OCI-LY3 (cell line): ENCODE measurements at regions not wholly inside any gene's neighbourhood (a gene's known extent, or its start where the extent isn't known, plus 50 kb on each side); places are given as distances from the start of the nearest gene placed in this dataset.

Experiments
- H2AFZ ChIP-seq: fragments of 200-600, 300-600 bp; shearing (Covaris generic); 2 replicates; pipeline ENCODE4 v1.6.0; 2014; ENCODE audit warnings: antibody characterized with exemption, low read depth, low read length
- H3K27ac ChIP-seq: fragments of 200-600, 300-600 bp; sonication (generic); 2 replicates; pipeline ENCODE4 v1.5.1; 2014; ENCODE audit warnings: mild to moderate bottlenecking, low read length, moderate library complexity, mixed read lengths
- H3K27me3 ChIP-seq: fragments of 200-600, 300-600 bp; sonication (generic); 2 replicates; pipeline ENCODE4 v1.6.1; 2014; ENCODE audit warnings: low read depth, low read length, mixed read lengths
- H3K36me3 ChIP-seq: fragments of 200-600, 300-600 bp; sonication (generic); replicated peaks from 2 replicates; pipeline ENCODE3; 2014; ENCODE audit warnings: low read depth, low read length, mixed read lengths
- H3K4me1 ChIP-seq: fragments of 300-600, 200-600 bp; sonication (generic); 2 replicates; pipeline ENCODE4 v1.6.1; 2014; ENCODE audit warnings: low read length, mixed read lengths
- H3K4me2 ChIP-seq: fragments of 200-600, 300-600 bp; sonication (generic); 2 replicates; pipeline ENCODE4 v1.6.1; 2014; ENCODE audit warnings: low read length, mixed read lengths
- H3K4me3 ChIP-seq: fragments of 300-600, 200-600 bp; sonication (generic); 2 replicates; pipeline ENCODE4 v1.5.1; 2014; ENCODE audit warnings: antibody characterized with exemption, mild to moderate bottlenecking, low read length, moderate library complexity
- H3K79me2 ChIP-seq: fragments of 300-600, 200-600 bp; shearing (Covaris generic); 2 replicates; pipeline ENCODE4 v1.6.1; 2014; ENCODE audit warnings: mild to moderate bottlenecking, low read length, mixed read lengths
- H3K9ac ChIP-seq: fragments of 300-600, 200-600 bp; shearing (Covaris generic); 2 replicates; pipeline ENCODE4 v1.6.0; 2014; ENCODE audit warnings: mild to moderate bottlenecking, low read length, moderate library complexity
- H3K9me3 ChIP-seq: fragments of 200-600, 300-600 bp; shearing (Covaris generic); 2 replicates; pipeline ENCODE4 v1.6.1; 2014; ENCODE audit warnings: low read length, mixed read lengths; ENCODE audit not compliant: insufficient read depth
- H4K20me1 ChIP-seq: fragments of 200-600, 300-600 bp; sonication (generic); 2 replicates; pipeline ENCODE4 v1.6.1; 2016; ENCODE audit warnings: low read length, mixed read lengths; ENCODE audit not compliant: insufficient read depth
- CTCF ChIP-seq: fragments of 200-600, 300-600 bp; sonication (generic); IDR thresholded peaks from 2 replicates; pipeline ENCODE4 v1.5.1; 2014; ENCODE audit warnings: antibody characterized with exemption, low read length, low read depth
- EZH2phosphoT487 ChIP-seq: fragments of 200-600 bp; shearing (Covaris generic); IDR thresholded peaks from 2 replicates; pipeline ENCODE4 v1.6.1; 2018; ENCODE audit warnings: antibody characterized with exemption, mixed run types, low read depth

DNA sequence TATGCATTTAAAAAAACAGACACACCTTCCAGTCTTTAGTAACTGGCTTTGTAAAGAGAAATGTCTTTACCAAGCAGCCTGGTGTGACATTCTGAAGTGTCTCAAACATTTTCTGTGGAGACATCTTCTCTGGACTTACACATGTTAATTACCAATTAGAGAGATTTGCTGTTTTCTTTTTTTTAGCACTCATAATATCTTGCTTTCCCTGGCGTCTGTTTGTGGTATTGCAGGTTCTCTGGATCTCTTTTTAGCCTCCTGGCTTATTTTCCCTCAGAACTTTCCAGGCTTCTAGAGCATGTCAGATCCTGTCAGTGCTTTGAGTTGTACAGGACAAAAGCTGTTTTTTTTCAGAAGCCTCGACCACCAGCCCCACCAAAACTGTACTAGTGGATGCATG lies 92.5 kb downstream of the MSX2 start:
- Histone ChIP-seq H3K4me3 (no peak overlapping the region), H4K20me1 (no peaks in the 10 kb centered on the region), H3K9ac (no peak overlapping the region), H3K4me1 (no peaks in the 10 kb centered on the region), H3K9me3 (no peaks in the 10 kb centered on the region), H3K4me2 (no peak overlapping the region), H2AFZ (no peak overlapping the region), H3K36me3 (no peaks in the 10 kb centered on the region), H3K27me3 (no peaks in the 10 kb centered on the region), H3K79me2 (no peaks in the 10 kb centered on the region), H3K27ac (no peak overlapping the region)
- TF ChIP-seq CTCF = no peak
- no peak for TF ChIP-seq EZH2phosphoT487

DNA sequence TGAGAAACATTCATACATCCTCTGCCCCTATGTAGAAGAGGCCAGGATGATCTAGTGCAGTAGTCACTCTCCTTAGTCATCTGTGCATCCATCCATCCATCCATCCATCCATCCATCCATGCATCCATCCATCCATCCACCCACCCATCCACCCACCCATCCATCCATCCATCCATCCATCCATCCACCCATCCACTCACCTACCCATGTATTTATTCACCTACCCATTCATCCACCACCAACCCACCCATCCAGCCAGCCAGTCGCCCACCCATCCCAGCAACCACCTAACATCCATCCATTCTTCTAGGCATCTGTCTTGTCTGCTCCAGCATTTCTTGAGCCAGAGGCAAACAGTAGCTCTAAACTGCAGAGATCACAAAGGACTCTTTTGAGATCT lies 87.1 kb downstream of the MSX2 start:
- no peak overlapping the region for H3K4me3 ChIP-seq
- H3K4me2 ChIP-seq = no peak overlapping the region
- no peaks in the 10 kb centered on the region for H3K79me2 ChIP-seq

GRCh38 chr5:174810796-174811195 lies 86.4 kb downstream of the MSX2 start:
- H3K36me3 ChIP-seq = no peaks in the 10 kb centered on the region
- no peak overlapping the region for H3K4me3 ChIP-seq
- H3K4me1 ChIP-seq = no peaks in the 10 kb centered on the region
- no peak overlapping the region for H3K27ac ChIP-seq
- H3K79me2 ChIP-seq = no peaks in the 10 kb centered on the region
- TF ChIP-seq EZH2phosphoT487 (no peak), CTCF (no peak)
- no peak overlapping the region for H3K4me2 ChIP-seq
- no peaks in the 10 kb centered on the region for H3K27me3 ChIP-seq
- H3K9me3 ChIP-seq = no peaks in the 10 kb centered on the region
- no peak overlapping the region for H3K9ac ChIP-seq
- no peaks in the 10 kb centered on the region for H4K20me1 ChIP-seq
- no peak overlapping the region for H2AFZ ChIP-seq

More for the DNA sequence above, 87.1 kb downstream of the MSX2 start:
- Histone ChIP-seq H3K27ac (no peak overlapping the region), H4K20me1 (no peaks in the 10 kb centered on the region), H3K4me1 (no peaks in the 10 kb centered on the region), H2AFZ (no peak overlapping the region), H3K36me3 (no peaks in the 10 kb centered on the region), H3K9me3 (no peaks in the 10 kb centered on the region), H3K27me3 (no peaks in the 10 kb centered on the region), H3K9ac (no peak overlapping the region)
- no peak for TF ChIP-seq CTCF
- no peak for TF ChIP-seq EZH2phosphoT487

DNA sequence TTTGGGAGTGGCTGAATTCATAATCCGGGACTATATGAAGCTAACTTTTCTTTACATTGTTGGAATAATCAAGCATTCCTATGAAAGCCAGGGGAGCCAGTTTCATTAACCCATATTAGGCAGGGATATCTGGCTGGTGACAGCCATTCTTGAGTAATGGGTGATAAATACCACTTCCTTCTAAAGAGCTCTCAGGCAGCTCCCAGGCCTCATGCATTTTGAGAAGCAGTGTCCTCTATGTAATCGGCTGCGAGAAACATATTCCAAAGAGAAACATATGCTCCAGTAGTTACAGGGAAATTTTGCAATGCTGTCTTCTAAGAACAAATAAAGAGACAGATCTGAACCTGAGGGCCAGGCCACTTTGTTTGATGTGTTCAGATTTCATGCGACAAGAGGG lies 83.1 kb downstream of the MSX2 start:
- Histone ChIP-seq H3K4me2 (no peak overlapping the region), H3K27ac (no peak overlapping the region), H3K9me3 (no peaks in the 10 kb centered on the region), H3K79me2 (no peaks in the 10 kb centered on the region), H3K4me1 (no peaks in the 10 kb centered on the region), H3K27me3 (no peaks in the 10 kb centered on the region), H2AFZ (no peak overlapping the region), H4K20me1 (no peaks in the 10 kb centered on the region), H3K4me3 (no peak overlapping the region), H3K9ac (no peak overlapping the region), H3K36me3 (no peaks in the 10 kb centered on the region)
- no peak for TF ChIP-seq EZH2phosphoT487
- TF ChIP-seq CTCF = no peak
